Spleen (tissue), 11 donors: ENCODE measurements at regions not wholly inside any gene's neighbourhood (a gene's known extent, or its start where the extent isn't known, plus 50 kb on each side); places are given as distances from the start of the nearest gene placed in this dataset.

Experiments
- DNase-seq: peaks from one replicate; pipeline ENCODE4 v3.0.0-alpha.2; 2020
- H3K27ac ChIP-seq, 8 donors: fragments of 200-600 bp; sonication (generic) in 7 of 8; 1 replicate in 4 of 8; 2 replicates in 4 of 8; pipeline versions ENCODE4 v1.5.0 to v1.8.0; 2016 to 2021; ENCODE audit warnings: inconsistent platforms in 4 of 8, mild to moderate bottlenecking in 4 of 8, moderate library complexity in 1 of 8
- H3K27me3 ChIP-seq, 7 donors: fragments of 200-600 bp; sonication (generic) in 6 of 7; replicated peaks in 1 of 7; 1 replicate in 4 of 7; 2 replicates in 3 of 7; pipeline versions ENCODE4 v1.5.0 to v1.8.0; 2016 to 2021; ENCODE audit warnings: inconsistent platforms in 3 of 7, mild to moderate bottlenecking in 1 of 7
- H3K36me3 ChIP-seq, 6 donors: fragments of 200-600 bp; sonication (generic) in 5 of 6; 1 replicate in 4 of 6; 2 replicates in 2 of 6; pipeline versions ENCODE4 v1.5.0 to v1.8.0; 2016 to 2021; ENCODE audit warnings: inconsistent platforms in 2 of 6
- H3K4me1 ChIP-seq, 6 donors: fragments of 200-600 bp; sonication (generic) in 5 of 6; 1 replicate in 3 of 6; 2 replicates in 3 of 6; pipeline versions ENCODE4 v1.5.0 to v1.8.0; 2016 to 2021; ENCODE audit warnings: inconsistent platforms in 3 of 6
- H3K4me3 ChIP-seq, 8 donors: fragments of 200-600 bp; sonication (generic) in 7 of 8; 1 replicate in 4 of 8; 2 replicates in 4 of 8; pipeline versions ENCODE4 v1.5.0 to v1.8.0; 2016 to 2021; ENCODE audit warnings: inconsistent platforms in 4 of 8, mild to moderate bottlenecking in 4 of 8, moderate library complexity in 2 of 8
- H3K9me3 ChIP-seq, 8 donors: fragments of 200-600 bp; sonication (generic) in 7 of 8; 1 replicate in 4 of 8; 2 replicates in 4 of 8; pipeline versions ENCODE4 v1.5.0 to v1.8.0; 2016 to 2021; ENCODE audit warnings: inconsistent platforms in 4 of 8
- POLR2A ChIP-seq, 3 donors: fragments of 450-650 bp; IDR thresholded peaks; one replicate each; pipeline ENCODE4 v1.5.1; 2017; ENCODE audit warnings: antibody characterized with exemption in 3 of 3, mild to moderate bottlenecking in 1 of 3
- POLR2AphosphoS5 ChIP-seq, 3 donors: sonication (generic); formaldehyde crosslinking; IDR thresholded peaks; one replicate each; pipeline ENCODE4 v1.5.1; 2017; ENCODE audit warnings: antibody characterized with exemption in 3 of 3
- WGBS, 5 donors: extraction: QIAGEN DNeasy Blood & Tissue Kit in 3 of 5; methylation state at CpG; one replicate each; pipeline versions ENCODE4 v1.1.5 to v1.1.7; 2013 to 2018; 5-methylcytosine and 5-hydroxymethylcytosine counted together
- intact Hi-C: fragments of 100-400 bp; cut with DNase I; formaldehyde crosslinking; loops from one replicate; pipeline ENCODE4 v1.15.0; 2023; ENCODE audit warnings: low total_unique reads
- TF ChIP-seq, protein P1 (sequence below), 11 experiments: fragments of 200-600 bp in 7 of 11; fragments of 450-650 bp in 4 of 11; sonication (generic) in 4 of 11; IDR thresholded peaks in 8 of 11; conservative IDR thresholded peaks in 3 of 11; 1 replicate in 7 of 11; 2 replicates in 4 of 11; pipeline versions ENCODE4 v1.4.0 to v1.8.0; 2016 to 2021; ENCODE audit warnings: antibody characterized with exemption in 11 of 11, inconsistent platforms in 4 of 11, mild to moderate bottlenecking in 1 of 11
- donor health status: healthy with polysubstance abuse.
- donor health status: DM: no; HTN: no; CAD: no; lungs with moderate emphysema.
- donor health status: DM: no; HTN: no; CAD: no.
- donor health status: Bipolar disorder and iron deficiency.
- donor health status: healthy.
- donor health status: DM: no; HTN: no; CAD: no.
- donor health status: DM: yes; HTN: yes; CAD: no.

- peaks cover 0 to 12% (median 7%) of the 10 kb centered on the region in 8 donors for H3K9me3 ChIP-seq
- WGBS, 5 donors = 93 to 97% (median 96%) methylated on average over 10 to 11 of the region's 11 CpGs
- TF ChIP-seq POLR2A (IDR thresholded peaks at IDR 0.05) = no peak
- TF ChIP-seq, protein P1, sequence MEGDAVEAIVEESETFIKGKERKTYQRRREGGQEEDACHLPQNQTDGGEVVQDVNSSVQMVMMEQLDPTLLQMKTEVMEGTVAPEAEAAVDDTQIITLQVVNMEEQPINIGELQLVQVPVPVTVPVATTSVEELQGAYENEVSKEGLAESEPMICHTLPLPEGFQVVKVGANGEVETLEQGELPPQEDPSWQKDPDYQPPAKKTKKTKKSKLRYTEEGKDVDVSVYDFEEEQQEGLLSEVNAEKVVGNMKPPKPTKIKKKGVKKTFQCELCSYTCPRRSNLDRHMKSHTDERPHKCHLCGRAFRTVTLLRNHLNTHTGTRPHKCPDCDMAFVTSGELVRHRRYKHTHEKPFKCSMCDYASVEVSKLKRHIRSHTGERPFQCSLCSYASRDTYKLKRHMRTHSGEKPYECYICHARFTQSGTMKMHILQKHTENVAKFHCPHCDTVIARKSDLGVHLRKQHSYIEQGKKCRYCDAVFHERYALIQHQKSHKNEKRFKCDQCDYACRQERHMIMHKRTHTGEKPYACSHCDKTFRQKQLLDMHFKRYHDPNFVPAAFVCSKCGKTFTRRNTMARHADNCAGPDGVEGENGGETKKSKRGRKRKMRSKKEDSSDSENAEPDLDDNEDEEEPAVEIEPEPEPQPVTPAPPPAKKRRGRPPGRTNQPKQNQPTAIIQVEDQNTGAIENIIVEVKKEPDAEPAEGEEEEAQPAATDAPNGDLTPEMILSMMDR (IDR thresholded peaks at IDR 0.05 in 8 of 11, conservative IDR thresholded peaks at IDR 0.05 in 3 of 11) = no peak
- TF ChIP-seq POLR2AphosphoS5 (IDR thresholded peaks at IDR 0.05) = no peak
- H3K27ac ChIP-seq = no peak overlapping the region
- DNase-seq = no peak
- H3K4me3 ChIP-seq = no peak overlapping the region
- H3K4me1 ChIP-seq = peaks cover 0 to 18% (median 9%) of the 10 kb centered on the region in 6 donors
- no peaks in the 10 kb centered on the region for H3K27me3 ChIP-seq
- no peaks in the 10 kb centered on the region for H3K36me3 ChIP-seq
- intact Hi-C loops = no loop called here
Observed at GRCh38 chr12:47305464-47305863, 225.7 kb upstream of the AMIGO2 start.

GRCh38 chr12:47303995-47304560, 224.3 kb upstream of the AMIGO2 start:
- Histone ChIP-seq H3K9me3 (peaks cover 0 to 12% (median 7%) of the 10 kb centered on the region in 8 donors), H3K27ac (no peak overlapping the region), H3K27me3 (no peaks in the 10 kb centered on the region), H3K36me3 (no peaks in the 10 kb centered on the region), H3K4me1 (peaks cover 0 to 18% (median 9%) of the 10 kb centered on the region in 6 donors), H3K4me3 (no peak overlapping the region)
- intact Hi-C loops = no loop called here
- WGBS, 5 donors = 93 to 100% (median 95%) methylated on average over 1 of the region's 1 CpG
- no peak for DNase-seq
- TF ChIP-seq POLR2A (IDR thresholded peaks at IDR 0.05) = no peak
- TF ChIP-seq, protein P1 (IDR thresholded peaks at IDR 0.05 in 8 of 11, conservative IDR thresholded peaks at IDR 0.05 in 3 of 11) = no peak

GRCh38 chr12:47303207-47303606, 223.4 kb upstream of the AMIGO2 start:
- Histone ChIP-seq H3K27me3 (no peaks in the 10 kb centered on the region), H3K27ac (no peak overlapping the region), H3K4me1 (peaks cover 0 to 21% (median 9%) of the 10 kb centered on the region in 6 donors), H3K9me3 (peaks cover 0 to 12% (median 7%) of the 10 kb centered on the region in 8 donors), H3K4me3 (no peak overlapping the region), H3K36me3 (no peaks in the 10 kb centered on the region)
- TF ChIP-seq, protein P1 (IDR thresholded peaks at IDR 0.05 in 8 of 11, conservative IDR thresholded peaks at IDR 0.05 in 3 of 11) = no peak
- TF ChIP-seq POLR2A (IDR thresholded peaks at IDR 0.05) = no peak
- no peak for TF ChIP-seq POLR2AphosphoS5 (IDR thresholded peaks at IDR 0.05)
- DNase-seq = no peak
- WGBS, 5 donors = 79 to 93% (median 87%) methylated on average over 7 of the region's 7 CpGs
- intact Hi-C loops = no loop called here

DNA sequence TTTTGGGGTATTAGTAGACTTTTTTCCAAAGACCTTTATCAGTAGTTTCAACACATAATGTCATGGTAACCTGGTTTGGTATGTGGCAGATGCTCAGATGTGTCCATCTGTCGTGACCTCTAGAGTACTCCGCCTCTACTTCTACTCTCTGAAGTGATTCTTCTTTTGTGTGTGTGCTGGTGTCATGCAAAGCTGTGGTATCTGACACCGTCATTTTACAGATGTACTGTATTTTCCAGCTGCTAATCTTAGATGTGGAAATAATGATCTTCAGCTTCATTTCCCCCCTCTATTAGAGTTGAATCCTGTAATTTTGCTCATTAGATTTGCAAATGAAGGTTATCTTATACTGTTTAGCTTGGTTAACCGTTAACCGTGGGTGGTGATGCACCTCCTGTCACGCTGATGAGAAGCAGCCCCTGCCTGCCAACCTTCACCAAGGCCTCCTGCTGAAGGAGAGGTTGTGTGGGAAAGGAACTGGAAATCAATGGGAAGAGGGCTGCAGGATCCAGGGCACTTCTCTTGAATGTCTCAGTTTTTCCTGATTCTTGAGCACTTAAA, 222.4 kb upstream of the AMIGO2 start:
- peak overlapping the region in 1 of 8 donors; percentile 12 for H3K27ac ChIP-seq
- H3K9me3 ChIP-seq = peaks cover 0 to 12% (median 7%) of the 10 kb centered on the region in 8 donors
- no peak for DNase-seq
- TF ChIP-seq POLR2A (IDR thresholded peaks at IDR 0.05) (no peak), POLR2AphosphoS5 (IDR thresholded peaks at IDR 0.05) (no peak)
- TF ChIP-seq, protein P1 (IDR thresholded peaks at IDR 0.05 in 8 of 11, conservative IDR thresholded peaks at IDR 0.05 in 3 of 11) = no peak
- no peaks in the 10 kb centered on the region for H3K36me3 ChIP-seq
- no peak overlapping the region for H3K4me3 ChIP-seq
- no peaks in the 10 kb centered on the region for H3K27me3 ChIP-seq
- H3K4me1 ChIP-seq = peaks cover 0 to 19% (median 4%) of the 10 kb centered on the region in 6 donors
- WGBS, 5 donors = 58 to 72% (median 62%) methylated on average over 6 of the region's 6 CpGs
- intact Hi-C loops = no loop called here
